ENCODE measurements at regions not wholly inside any gene's neighbourhood (a gene's known extent, or its start where the extent isn't known, plus 50 kb on each side); places are given as distances from the start of the nearest gene placed in this dataset.

DNA sequence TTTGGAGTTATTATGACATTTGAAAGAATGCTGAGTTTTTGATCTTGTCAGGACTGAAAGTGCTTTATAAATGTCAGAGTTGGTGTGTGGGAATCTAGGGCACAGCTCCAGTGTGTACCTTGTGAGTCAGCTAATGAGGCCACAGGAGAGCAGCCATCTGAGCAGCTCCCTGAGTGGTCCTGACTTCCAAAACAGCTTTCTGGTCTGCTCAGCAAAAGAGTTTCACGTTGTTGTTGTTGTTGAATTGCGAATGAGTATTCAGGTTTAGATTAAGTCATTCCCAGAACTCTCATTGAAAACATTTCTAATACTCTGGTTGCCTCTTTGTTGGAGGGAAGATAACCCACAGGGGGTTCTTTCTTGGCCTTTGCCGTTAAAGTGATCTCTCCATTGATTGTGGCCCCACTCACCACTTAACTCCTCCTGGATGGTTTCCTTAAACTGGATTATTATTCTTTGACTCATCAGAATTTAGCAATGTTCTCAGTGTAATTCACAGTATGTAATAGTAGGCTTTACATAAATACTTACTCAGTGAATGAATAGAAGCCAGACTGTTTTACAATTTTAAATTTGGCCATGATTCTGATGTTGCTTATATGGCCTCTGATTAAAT, 125.1 kb upstream of the SGCD start:
- ChIA-PET CTCF (ENCODE audit: unreplicated experiment) (no interaction called here), POLR2A (no interaction called here)
- no peak overlapping the region for H3K27ac ChIP-seq (ENCODE audit: low read depth, low read length, poor library complexity, severe bottlenecking)
- no peaks in the 10 kb centered on the region for H3K79me2 ChIP-seq (ENCODE audit: insufficient read depth, low read depth, low read length)
- H3K4me2 ChIP-seq (ENCODE audit: low read length) = no peak overlapping the region
- intact Hi-C loops (cut with micrococcal nuclease; ENCODE audit: unreplicated experiment) = no loop called here
- no peaks in the 10 kb centered on the region for H3K36me3 ChIP-seq (ENCODE audit: insufficient read depth, low read length)
- no peak for TF ChIP-seq EZH2phosphoT487 (IDR thresholded peaks at IDR 0.05; ENCODE audit: borderline replicate concordance, low read depth, low read length)
- TF ChIP-seq, protein P1, sequence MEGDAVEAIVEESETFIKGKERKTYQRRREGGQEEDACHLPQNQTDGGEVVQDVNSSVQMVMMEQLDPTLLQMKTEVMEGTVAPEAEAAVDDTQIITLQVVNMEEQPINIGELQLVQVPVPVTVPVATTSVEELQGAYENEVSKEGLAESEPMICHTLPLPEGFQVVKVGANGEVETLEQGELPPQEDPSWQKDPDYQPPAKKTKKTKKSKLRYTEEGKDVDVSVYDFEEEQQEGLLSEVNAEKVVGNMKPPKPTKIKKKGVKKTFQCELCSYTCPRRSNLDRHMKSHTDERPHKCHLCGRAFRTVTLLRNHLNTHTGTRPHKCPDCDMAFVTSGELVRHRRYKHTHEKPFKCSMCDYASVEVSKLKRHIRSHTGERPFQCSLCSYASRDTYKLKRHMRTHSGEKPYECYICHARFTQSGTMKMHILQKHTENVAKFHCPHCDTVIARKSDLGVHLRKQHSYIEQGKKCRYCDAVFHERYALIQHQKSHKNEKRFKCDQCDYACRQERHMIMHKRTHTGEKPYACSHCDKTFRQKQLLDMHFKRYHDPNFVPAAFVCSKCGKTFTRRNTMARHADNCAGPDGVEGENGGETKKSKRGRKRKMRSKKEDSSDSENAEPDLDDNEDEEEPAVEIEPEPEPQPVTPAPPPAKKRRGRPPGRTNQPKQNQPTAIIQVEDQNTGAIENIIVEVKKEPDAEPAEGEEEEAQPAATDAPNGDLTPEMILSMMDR (conservative IDR thresholded peaks at IDR 0.05; ENCODE audit: low read length) = no peak
- H3K4me1 ChIP-seq (ENCODE audit: insufficient read depth, low read length, poor library complexity, severe bottlenecking) = no peaks in the 10 kb centered on the region
- no peaks in the 10 kb centered on the region for H4K20me1 ChIP-seq (ENCODE audit: insufficient read depth, low read length)
- DNase-seq (ENCODE audit: low spot score) = no peak
- no peak overlapping the region for H3K4me3 ChIP-seq (ENCODE audit: low read depth, low read length, poor library complexity, severe bottlenecking)
- no peak overlapping the region for H2AFZ ChIP-seq (ENCODE audit: low read length)
- no peaks in the 10 kb centered on the region for H3K9me3 ChIP-seq (ENCODE audit: low read length)
- no peaks in the 10 kb centered on the region for H3K9me2 ChIP-seq (ENCODE audit: insufficient read depth, low read length)
- no TSS peak for BruUV-seq (replicated peaks)

DNA sequence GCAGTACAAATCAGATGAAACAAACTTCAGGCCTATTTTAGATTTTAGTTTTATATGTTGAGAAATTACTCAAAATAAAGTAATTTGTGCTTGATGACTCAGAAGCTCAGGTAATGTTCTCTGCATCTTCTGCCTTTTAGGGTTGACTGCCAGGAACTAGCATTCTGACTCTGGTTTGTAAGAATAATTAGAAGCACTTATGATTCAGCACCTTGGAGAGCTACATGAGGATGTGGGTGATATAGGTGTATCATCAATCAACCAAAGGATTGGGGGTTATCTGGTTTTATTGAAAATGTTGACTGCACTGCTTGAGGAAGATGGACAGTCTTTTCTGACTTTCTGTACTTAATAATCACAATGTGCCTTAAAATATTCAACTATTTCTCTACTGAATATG, 118.7 kb upstream of the SGCD start:
- no peaks in the 10 kb centered on the region for H3K79me2 ChIP-seq (ENCODE audit: insufficient read depth, low read depth, low read length)
- no TSS peak for BruUV-seq (replicated peaks)
- H3K9me3 ChIP-seq (ENCODE audit: low read length) = no peaks in the 10 kb centered on the region
- CTCF ChIA-PET (ENCODE audit: unreplicated experiment) = no interaction called here
- intact Hi-C loops (cut with micrococcal nuclease; ENCODE audit: unreplicated experiment) = no loop called here
- no peak overlapping the region for H3K4me2 ChIP-seq (ENCODE audit: low read length)
- H4K20me1 ChIP-seq (ENCODE audit: insufficient read depth, low read length) = no peaks in the 10 kb centered on the region
- H3K36me3 ChIP-seq (ENCODE audit: insufficient read depth, low read length) = no peaks in the 10 kb centered on the region
- H2AFZ ChIP-seq (ENCODE audit: low read length) = no peak overlapping the region
- peak; percentile 35 for DNase-seq (ENCODE audit: low spot score)
- no peak overlapping the region for H3K4me3 ChIP-seq (ENCODE audit: low read depth, low read length, poor library complexity, severe bottlenecking)
- TF ChIP-seq, protein P1 (conservative IDR thresholded peaks at IDR 0.05; ENCODE audit: low read length) = no peak
- no peak for TF ChIP-seq EZH2phosphoT487 (IDR thresholded peaks at IDR 0.05; ENCODE audit: borderline replicate concordance, low read depth, low read length)
- H3K4me1 ChIP-seq (ENCODE audit: insufficient read depth, low read length, poor library complexity, severe bottlenecking) = no peaks in the 10 kb centered on the region
- H3K9me2 ChIP-seq (ENCODE audit: insufficient read depth, low read length) = no peaks in the 10 kb centered on the region
- no peak overlapping the region for H3K27ac ChIP-seq (ENCODE audit: low read depth, low read length, poor library complexity, severe bottlenecking)
- POLR2A ChIA-PET = no interaction called here

DNA sequence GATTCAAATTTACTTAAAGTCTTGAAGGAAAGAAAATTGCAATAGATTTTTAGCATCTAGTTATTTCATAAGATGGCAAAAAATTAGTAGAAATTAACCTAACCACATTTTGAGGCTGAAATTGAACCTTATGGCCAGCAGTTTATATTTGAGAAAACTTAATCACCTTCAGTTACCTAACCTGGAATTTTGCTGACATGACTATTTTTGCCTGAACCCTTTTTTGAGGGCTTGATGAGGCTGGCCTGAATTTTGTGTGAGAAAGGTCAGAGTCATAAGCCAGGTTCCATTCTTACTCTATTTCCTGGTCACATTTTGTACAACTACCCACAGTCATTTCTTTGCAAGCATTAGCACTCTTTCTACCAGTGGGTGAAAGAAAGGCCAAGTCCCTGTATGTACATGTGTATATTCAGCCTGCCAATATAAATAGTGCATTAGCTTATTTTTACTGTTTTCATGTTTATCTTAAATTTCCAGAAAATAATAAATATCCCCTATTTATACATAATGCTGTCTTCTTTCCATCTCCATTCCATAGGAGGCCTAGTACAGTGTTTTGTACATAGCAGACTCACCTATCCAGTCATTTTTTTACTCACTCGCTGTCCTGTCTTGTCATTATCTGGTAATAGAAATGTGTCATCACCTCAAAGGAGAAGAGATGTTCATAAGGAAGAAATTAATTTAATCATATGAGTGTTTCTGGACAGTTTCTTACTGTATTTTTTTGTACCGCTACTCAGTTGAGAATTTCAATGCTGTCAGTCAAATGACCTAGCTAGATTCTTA, 108.4 kb upstream of the SGCD start:
- Histone ChIP-seq H3K4me2 (ENCODE audit: low read length) (no peak overlapping the region), H4K20me1 (ENCODE audit: insufficient read depth, low read length) (no peaks in the 10 kb centered on the region), H2AFZ (ENCODE audit: low read length) (no peak overlapping the region), H3K9me2 (ENCODE audit: insufficient read depth, low read length) (no peaks in the 10 kb centered on the region), H3K4me1 (ENCODE audit: insufficient read depth, low read length, poor library complexity, severe bottlenecking) (no peaks in the 10 kb centered on the region), H3K79me2 (ENCODE audit: insufficient read depth, low read depth, low read length) (no peaks in the 10 kb centered on the region), H3K4me3 (ENCODE audit: low read depth, low read length, poor library complexity, severe bottlenecking) (no peak overlapping the region), H3K36me3 (ENCODE audit: insufficient read depth, low read length) (no peaks in the 10 kb centered on the region), H3K9me3 (ENCODE audit: low read length) (no peaks in the 10 kb centered on the region), H3K27ac (ENCODE audit: low read depth, low read length, poor library complexity, severe bottlenecking) (no peak overlapping the region)
- BruUV-seq (replicated peaks) = no TSS peak
- CTCF ChIA-PET (ENCODE audit: unreplicated experiment) = no interaction called here
- POLR2A ChIA-PET = no interaction called here
- intact Hi-C loops (cut with micrococcal nuclease; ENCODE audit: unreplicated experiment) = no loop called here
- TF ChIP-seq EZH2phosphoT487 (IDR thresholded peaks at IDR 0.05; ENCODE audit: borderline replicate concordance, low read depth, low read length) = no peak
- TF ChIP-seq, protein P1 (conservative IDR thresholded peaks at IDR 0.05; ENCODE audit: low read length) = no peak
- no peak for DNase-seq (ENCODE audit: low spot score)
